GM23338 (cell line): ENCODE measurements at regions not wholly inside any gene's neighbourhood (a gene's known extent, or its start where the extent isn't known, plus 50 kb on each side); places are given as distances from the start of the nearest gene placed in this dataset.

Experiments used
- ATAC-seq: fragments of 200-7000 bp; cut with Tn5 transposase; 3 replicates; pipeline ENCODE4 v1.9.1; 2020
- DNase-seq: peaks from one replicate; pipeline ENCODE4 v3.0.0-alpha.2; 2015; ENCODE audit warnings: low spot score
- H2AFZ ChIP-seq: fragments of 200-600 bp; sonication (generic); 2 replicates; pipeline ENCODE4 v1.8.0; 2016; ENCODE audit warnings: antibody characterized with exemption, mild to moderate bottlenecking, moderate library complexity
- H3F3A ChIP-seq: fragments of 200-600 bp; sonication (generic); replicated peaks from 2 replicates; pipeline ENCODE4 v1.8.0; 2017; ENCODE audit warnings: antibody characterized with exemption, mixed run types, low read depth
- H3K27ac ChIP-seq: fragments of 200-600 bp; sonication (generic); 2 replicates; pipeline ENCODE4 v1.6.1; 2016; ENCODE audit warnings: low read depth
- H3K27me3 ChIP-seq: fragments of 200-600 bp; sonication (generic); 2 replicates; pipeline ENCODE4 v1.8.0; 2016; ENCODE audit warnings: mild to moderate bottlenecking, mixed run types, moderate library complexity; ENCODE audit not compliant: insufficient read depth
- H3K36me3 ChIP-seq: fragments of 200-600 bp; sonication (generic); 2 replicates; pipeline ENCODE4 v1.8.0; 2016; ENCODE audit warnings: mild to moderate bottlenecking; ENCODE audit not compliant: insufficient read depth
- H3K4me1 ChIP-seq: fragments of 200-600 bp; sonication (generic); 2 replicates; pipeline ENCODE4 v1.8.0; 2016; ENCODE audit warnings: mild to moderate bottlenecking, moderate library complexity; ENCODE audit not compliant: insufficient read depth
- H3K4me2 ChIP-seq: fragments of 200-600 bp; sonication (generic); 2 replicates; pipeline ENCODE4 v1.7.1; 2017; ENCODE audit warnings: mixed run types
- H3K4me3 ChIP-seq: fragments of 200-600 bp; sonication (generic); 2 replicates; pipeline ENCODE4 v1.6.1; 2016; ENCODE audit warnings: mixed run types
- H3K79me2 ChIP-seq: fragments of 200-600 bp; sonication (generic); replicated peaks from 2 replicates; pipeline ENCODE4 v1.8.0; 2017; ENCODE audit warnings: mild to moderate bottlenecking; ENCODE audit not compliant: insufficient read depth
- H3K9me2 ChIP-seq: fragments of 200-600 bp; sonication (generic); 2 replicates; pipeline ENCODE4 v1.8.0; 2017; ENCODE audit not compliant: insufficient read depth
- H4K20me1 ChIP-seq: fragments of 200-600 bp; sonication (generic); replicated peaks from 2 replicates; pipeline ENCODE4 v1.8.0; 2017; ENCODE audit warnings: mild to moderate bottlenecking; ENCODE audit not compliant: insufficient read depth
- H3K27ac Mint-ChIP-seq: 2 replicates; pipeline ENCODE4 v1.8.0; 2020; ENCODE audit warnings: inconsistent platforms, mild to moderate bottlenecking, moderate library complexity, mixed read lengths
- H3K27me3 Mint-ChIP-seq: 3 replicates; pipeline ENCODE4 v1.8.0; 2022; ENCODE audit warnings: low read depth, mild to moderate bottlenecking, moderate library complexity, mixed read lengths, inconsistent platforms; ENCODE audit not compliant: insufficient read depth, poor library complexity
- H3K36me3 Mint-ChIP-seq: 3 replicates; pipeline ENCODE4 v1.8.0; 2021; ENCODE audit warnings: low read depth, mild to moderate bottlenecking, inconsistent platforms, moderate library complexity, mixed read lengths
- H3K4me1 Mint-ChIP-seq: 3 replicates; pipeline ENCODE4 v1.8.0; 2020; ENCODE audit warnings: mild to moderate bottlenecking, inconsistent platforms, mixed read lengths
- H3K4me3 Mint-ChIP-seq: 3 replicates; pipeline ENCODE4 v1.8.0; 2021; ENCODE audit warnings: moderate library complexity, mild to moderate bottlenecking, inconsistent platforms, mixed read lengths
- H3K9me3 Mint-ChIP-seq: 3 replicates; pipeline ENCODE4 v1.8.0; 2020; ENCODE audit warnings: moderate library complexity, mild to moderate bottlenecking, inconsistent platforms, mixed read lengths
- CREB1 ChIP-seq: fragments of 250-450 bp; sonication (Bioruptor Pico); IDR thresholded peaks from 2 replicates; pipeline ENCODE4 v1.5.0; 2020; ENCODE audit warnings: low read depth, mild to moderate bottlenecking, moderate library complexity
- POLR2AphosphoS5 ChIP-seq: IDR thresholded peaks from 2 replicates; pipeline ENCODE4 v1.6.1; 2016; ENCODE audit warnings: antibody characterized with exemption, low read depth
- TF ChIP-seq, protein P1 (sequence below), 2 experiments: fragments of 200-600 bp in 1 of 2; sonication (generic) in 1 of 2; conservative IDR thresholded peaks; 2 replicates each; pipeline versions ENCODE4 v1.5.1 to v1.6.1; 2016 to 2017; ENCODE audit warnings: antibody characterized with exemption in 2 of 2, low read depth in 2 of 2, mild to moderate bottlenecking in 2 of 2, moderate library complexity in 1 of 2
- TF ChIP-seq, protein P2 (sequence below): fragments of 250-450 bp; sonication (Bioruptor Pico); IDR thresholded peaks from 2 replicates; pipeline ENCODE4 v1.5.0; 2020; ENCODE audit warnings: mild to moderate bottlenecking, moderate library complexity
- TF ChIP-seq, protein P3 (sequence below): IDR thresholded peaks from one replicate; pipeline ENCODE4 v1.6.1; 2018; ENCODE audit warnings: antibody characterized with exemption; ENCODE audit not compliant: unreplicated experiment

DNA sequence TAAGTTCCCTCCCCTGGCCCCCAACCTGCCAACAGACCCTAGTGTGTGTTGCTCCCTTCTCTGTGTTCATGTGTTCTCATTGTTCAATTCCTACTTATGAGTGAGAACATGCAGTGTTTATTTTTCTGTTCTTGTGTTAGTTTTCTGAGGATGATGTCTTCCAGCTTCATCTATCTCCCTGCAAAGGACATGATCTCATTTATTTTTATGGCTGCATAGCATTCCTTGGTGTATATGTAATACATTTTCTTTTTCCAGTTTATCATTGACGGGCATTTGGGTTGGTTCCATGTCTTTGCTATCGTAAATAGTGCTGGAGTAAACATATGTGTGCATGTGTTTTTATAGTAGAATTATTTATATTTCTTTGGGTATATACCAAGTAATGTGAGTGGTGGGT lies 602.2 kb downstream of the DSC3 start:
- Histone ChIP-seq H3K9me2 (no peaks in the 10 kb centered on the region), H3F3A (no peaks in the 10 kb centered on the region), H3K27me3 (no peaks in the 10 kb centered on the region), H3K4me3 (no peak overlapping the region), H3K79me2 (no peaks in the 10 kb centered on the region), H3K4me1 (no peaks in the 10 kb centered on the region), H3K27ac (no peak overlapping the region), H2AFZ (no peak overlapping the region), H4K20me1 (no peaks in the 10 kb centered on the region), H3K4me2 (no peak overlapping the region), H3K36me3 (no peaks in the 10 kb centered on the region)
- Mint-ChIP-seq H3K9me3 (no peaks in the 10 kb centered on the region), H3K27ac (no peak overlapping the region), H3K36me3 (no peaks in the 10 kb centered on the region), H3K4me1 (no peaks in the 10 kb centered on the region; the same call in 2 of the 3 replicates), H3K27me3 (no peaks in the 10 kb centered on the region), H3K4me3 (no peak overlapping the region)
- TF ChIP-seq POLR2AphosphoS5 (no peak), CREB1 (CRISPR knock-in tag) (no peak)
- TF ChIP-seq, protein P1, sequence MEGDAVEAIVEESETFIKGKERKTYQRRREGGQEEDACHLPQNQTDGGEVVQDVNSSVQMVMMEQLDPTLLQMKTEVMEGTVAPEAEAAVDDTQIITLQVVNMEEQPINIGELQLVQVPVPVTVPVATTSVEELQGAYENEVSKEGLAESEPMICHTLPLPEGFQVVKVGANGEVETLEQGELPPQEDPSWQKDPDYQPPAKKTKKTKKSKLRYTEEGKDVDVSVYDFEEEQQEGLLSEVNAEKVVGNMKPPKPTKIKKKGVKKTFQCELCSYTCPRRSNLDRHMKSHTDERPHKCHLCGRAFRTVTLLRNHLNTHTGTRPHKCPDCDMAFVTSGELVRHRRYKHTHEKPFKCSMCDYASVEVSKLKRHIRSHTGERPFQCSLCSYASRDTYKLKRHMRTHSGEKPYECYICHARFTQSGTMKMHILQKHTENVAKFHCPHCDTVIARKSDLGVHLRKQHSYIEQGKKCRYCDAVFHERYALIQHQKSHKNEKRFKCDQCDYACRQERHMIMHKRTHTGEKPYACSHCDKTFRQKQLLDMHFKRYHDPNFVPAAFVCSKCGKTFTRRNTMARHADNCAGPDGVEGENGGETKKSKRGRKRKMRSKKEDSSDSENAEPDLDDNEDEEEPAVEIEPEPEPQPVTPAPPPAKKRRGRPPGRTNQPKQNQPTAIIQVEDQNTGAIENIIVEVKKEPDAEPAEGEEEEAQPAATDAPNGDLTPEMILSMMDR (conservative IDR thresholded peaks at IDR 0.05; ENCODE audit: low read depth in 2 of 2): no peak
- TF ChIP-seq, protein P2, sequence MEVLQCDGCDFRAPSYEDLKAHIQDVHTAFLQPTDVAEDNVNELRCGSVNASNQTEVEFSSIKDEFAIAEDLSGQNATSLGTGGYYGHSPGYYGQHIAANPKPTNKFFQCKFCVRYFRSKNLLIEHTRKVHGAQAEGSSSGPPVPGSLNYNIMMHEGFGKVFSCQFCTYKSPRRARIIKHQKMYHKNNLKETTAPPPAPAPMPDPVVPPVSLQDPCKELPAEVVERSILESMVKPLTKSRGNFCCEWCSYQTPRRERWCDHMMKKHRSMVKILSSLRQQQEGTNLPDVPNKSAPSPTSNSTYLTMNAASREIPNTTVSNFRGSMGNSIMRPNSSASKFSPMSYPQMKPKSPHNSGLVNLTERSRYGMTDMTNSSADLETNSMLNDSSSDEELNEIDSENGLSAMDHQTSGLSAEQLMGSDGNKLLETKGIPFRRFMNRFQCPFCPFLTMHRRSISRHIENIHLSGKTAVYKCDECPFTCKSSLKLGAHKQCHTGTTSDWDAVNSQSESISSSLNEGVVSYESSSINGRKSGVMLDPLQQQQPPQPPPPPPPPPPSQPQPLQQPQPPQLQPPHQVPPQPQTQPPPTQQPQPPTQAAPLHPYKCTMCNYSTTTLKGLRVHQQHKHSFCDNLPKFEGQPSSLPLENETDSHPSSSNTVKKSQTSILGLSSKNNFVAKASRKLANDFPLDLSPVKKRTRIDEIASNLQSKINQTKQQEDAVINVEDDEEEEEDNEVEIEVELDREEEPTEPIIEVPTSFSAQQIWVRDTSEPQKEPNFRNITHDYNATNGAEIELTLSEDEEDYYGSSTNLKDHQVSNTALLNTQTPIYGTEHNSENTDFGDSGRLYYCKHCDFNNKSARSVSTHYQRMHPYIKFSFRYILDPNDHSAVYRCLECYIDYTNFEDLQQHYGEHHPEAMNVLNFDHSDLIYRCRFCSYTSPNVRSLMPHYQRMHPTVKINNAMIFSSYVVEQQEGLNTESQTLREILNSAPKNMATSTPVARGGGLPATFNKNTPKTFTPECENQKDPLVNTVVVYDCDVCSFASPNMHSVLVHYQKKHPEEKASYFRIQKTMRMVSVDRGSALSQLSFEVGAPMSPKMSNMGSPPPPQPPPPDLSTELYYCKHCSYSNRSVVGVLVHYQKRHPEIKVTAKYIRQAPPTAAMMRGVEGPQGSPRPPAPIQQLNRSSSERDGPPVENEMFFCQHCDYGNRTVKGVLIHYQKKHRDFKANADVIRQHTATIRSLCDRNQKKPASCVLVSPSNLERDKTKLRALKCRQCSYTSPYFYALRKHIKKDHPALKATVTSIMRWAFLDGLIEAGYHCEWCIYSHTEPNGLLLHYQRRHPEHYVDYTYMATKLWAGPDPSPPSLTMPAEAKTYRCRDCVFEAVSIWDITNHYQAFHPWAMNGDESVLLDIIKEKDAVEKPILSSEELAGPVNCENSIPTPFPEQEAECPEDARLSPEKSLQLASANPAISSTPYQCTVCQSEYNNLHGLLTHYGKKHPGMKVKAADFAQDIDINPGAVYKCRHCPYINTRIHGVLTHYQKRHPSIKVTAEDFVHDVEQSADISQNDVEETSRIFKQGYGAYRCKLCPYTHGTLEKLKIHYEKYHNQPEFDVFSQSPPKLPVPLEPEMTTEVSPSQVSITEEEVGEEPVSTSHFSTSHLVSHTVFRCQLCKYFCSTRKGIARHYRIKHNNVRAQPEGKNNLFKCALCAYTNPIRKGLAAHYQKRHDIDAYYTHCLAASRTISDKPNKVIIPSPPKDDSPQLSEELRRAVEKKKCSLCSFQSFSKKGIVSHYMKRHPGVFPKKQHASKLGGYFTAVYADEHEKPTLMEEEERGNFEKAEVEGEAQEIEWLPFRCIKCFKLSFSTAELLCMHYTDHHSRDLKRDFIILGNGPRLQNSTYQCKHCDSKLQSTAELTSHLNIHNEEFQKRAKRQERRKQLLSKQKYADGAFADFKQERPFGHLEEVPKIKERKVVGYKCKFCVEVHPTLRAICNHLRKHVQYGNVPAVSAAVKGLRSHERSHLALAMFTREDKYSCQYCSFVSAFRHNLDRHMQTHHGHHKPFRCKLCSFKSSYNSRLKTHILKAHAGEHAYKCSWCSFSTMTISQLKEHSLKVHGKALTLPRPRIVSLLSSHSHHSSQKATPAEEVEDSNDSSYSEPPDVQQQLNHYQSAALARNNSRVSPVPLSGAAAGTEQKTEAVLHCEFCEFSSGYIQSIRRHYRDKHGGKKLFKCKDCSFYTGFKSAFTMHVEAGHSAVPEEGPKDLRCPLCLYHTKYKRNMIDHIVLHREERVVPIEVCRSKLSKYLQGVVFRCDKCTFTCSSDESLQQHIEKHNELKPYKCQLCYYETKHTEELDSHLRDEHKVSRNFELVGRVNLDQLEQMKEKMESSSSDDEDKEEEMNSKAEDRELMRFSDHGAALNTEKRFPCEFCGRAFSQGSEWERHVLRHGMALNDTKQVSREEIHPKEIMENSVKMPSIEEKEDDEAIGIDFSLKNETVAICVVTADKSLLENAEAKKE (CRISPR knock-in tag): no peak
- TF ChIP-seq, protein P3, sequence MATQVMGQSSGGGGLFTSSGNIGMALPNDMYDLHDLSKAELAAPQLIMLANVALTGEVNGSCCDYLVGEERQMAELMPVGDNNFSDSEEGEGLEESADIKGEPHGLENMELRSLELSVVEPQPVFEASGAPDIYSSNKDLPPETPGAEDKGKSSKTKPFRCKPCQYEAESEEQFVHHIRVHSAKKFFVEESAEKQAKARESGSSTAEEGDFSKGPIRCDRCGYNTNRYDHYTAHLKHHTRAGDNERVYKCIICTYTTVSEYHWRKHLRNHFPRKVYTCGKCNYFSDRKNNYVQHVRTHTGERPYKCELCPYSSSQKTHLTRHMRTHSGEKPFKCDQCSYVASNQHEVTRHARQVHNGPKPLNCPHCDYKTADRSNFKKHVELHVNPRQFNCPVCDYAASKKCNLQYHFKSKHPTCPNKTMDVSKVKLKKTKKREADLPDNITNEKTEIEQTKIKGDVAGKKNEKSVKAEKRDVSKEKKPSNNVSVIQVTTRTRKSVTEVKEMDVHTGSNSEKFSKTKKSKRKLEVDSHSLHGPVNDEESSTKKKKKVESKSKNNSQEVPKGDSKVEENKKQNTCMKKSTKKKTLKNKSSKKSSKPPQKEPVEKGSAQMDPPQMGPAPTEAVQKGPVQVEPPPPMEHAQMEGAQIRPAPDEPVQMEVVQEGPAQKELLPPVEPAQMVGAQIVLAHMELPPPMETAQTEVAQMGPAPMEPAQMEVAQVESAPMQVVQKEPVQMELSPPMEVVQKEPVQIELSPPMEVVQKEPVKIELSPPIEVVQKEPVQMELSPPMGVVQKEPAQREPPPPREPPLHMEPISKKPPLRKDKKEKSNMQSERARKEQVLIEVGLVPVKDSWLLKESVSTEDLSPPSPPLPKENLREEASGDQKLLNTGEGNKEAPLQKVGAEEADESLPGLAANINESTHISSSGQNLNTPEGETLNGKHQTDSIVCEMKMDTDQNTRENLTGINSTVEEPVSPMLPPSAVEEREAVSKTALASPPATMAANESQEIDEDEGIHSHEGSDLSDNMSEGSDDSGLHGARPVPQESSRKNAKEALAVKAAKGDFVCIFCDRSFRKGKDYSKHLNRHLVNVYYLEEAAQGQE: no peak
- no peak for DNase-seq
- no peak for ATAC-seq
